ENCODE measurements at regions not wholly inside any gene's neighbourhood (a gene's known extent, or its start where the extent isn't known, plus 50 kb on each side); places are given as distances from the start of the nearest gene placed in this dataset.

GRCh38 chr13:55673910-55674309 is 1466.8 kb upstream of the PRR20A start:
- no peak overlapping the region for H3K4me3 ChIP-seq (ENCODE audit: control extremely low read depth in 1 of 5, extremely low read depth in 1 of 5, insufficient read depth in 1 of 5, low read depth in 2 of 5, low read length in 4 of 5)
- no peak overlapping the region for H3K9ac ChIP-seq (ENCODE audit: low read length)
- H3K9me3 ChIP-seq (ENCODE audit: control extremely low read depth in 1 of 3, control insufficient read depth in 2 of 3, insufficient read depth in 1 of 3, low read length in 2 of 3), result peaks cover 0 to 2% (median 0%) of the 10 kb centered on the region in 3 donors
- H3K4me2 ChIP-seq (replicated peaks; ENCODE audit: low read depth, low read length, poor library complexity, severe bottlenecking), result no peak overlapping the region
- WGBS (ENCODE audit: insufficient coverage), result 80% methylated on average over 1 of the region's 2 CpGs
- H3K79me2 ChIP-seq (ENCODE audit: control insufficient read depth, insufficient read depth, low read length), result no peaks in the 10 kb centered on the region
- H4K20me1 ChIP-seq (ENCODE audit: control insufficient read depth, insufficient read depth, low read length, poor library complexity, severe bottlenecking), result no peaks in the 10 kb centered on the region
- Mint-ChIP-seq H3K27ac (no peak overlapping the region), H3K9me3 (ENCODE audit: insufficient read depth) (peaks cover 7% of the 10 kb centered on the region), H3K4me1 (no peaks in the 10 kb centered on the region), H3K27me3 (no peaks in the 10 kb centered on the region), H3K4me3 (no peak overlapping the region)
- no peak overlapping the region for H2AFZ ChIP-seq (ENCODE audit: insufficient read depth, low read depth, low read length, poor library complexity, severe bottlenecking)
- DNase-seq (no peak), ATAC-seq (ENCODE audit: low read depth) (no peak)
- ChIA-PET CTCF (no interaction called here), POLR2A (no interaction called here)
- H3K27me3 ChIP-seq (replicated peaks in 1 of 4; ENCODE audit: control extremely low read depth in 1 of 4, control insufficient read depth in 3 of 4, insufficient read depth in 4 of 4, low read length in 3 of 4), result no peaks in the 10 kb centered on the region
- no peak overlapping the region for H3K27ac ChIP-seq (ENCODE audit: low read length in 2 of 2)
- H3K36me3 ChIP-seq (replicated peaks in 1 of 2; ENCODE audit: control extremely low read depth in 1 of 2, control insufficient read depth in 1 of 2, extremely low read depth in 1 of 2, insufficient read depth in 2 of 2, low read length in 1 of 2), result no peaks in the 10 kb centered on the region
- H3K4me1 ChIP-seq (ENCODE audit: control insufficient read depth in 2 of 2, insufficient read depth in 2 of 2, low read length in 2 of 2), result no peaks in the 10 kb centered on the region
- intact Hi-C loops (cut with micrococcal nuclease), result no loop called here
- TF ChIP-seq EZH2 (IDR thresholded peaks at IDR 0.05; ENCODE audit: borderline replicate concordance, insufficient read depth, low read depth, low read length, poor library complexity, severe bottlenecking), result no peak
- no peak for TF ChIP-seq CTCF (IDR thresholded peaks at IDR 0.05)

- CTCF ChIA-PET, result no interaction called here
- no peak overlapping the region for H3K27ac Mint-ChIP-seq
- no peaks in the 10 kb centered on the region for H3K4me1 Mint-ChIP-seq
- no peak overlapping the region for H3K27ac ChIP-seq (ENCODE audit: low read length in 2 of 2)
- no peaks in the 10 kb centered on the region for H4K20me1 ChIP-seq (ENCODE audit: control insufficient read depth, insufficient read depth, low read length, poor library complexity, severe bottlenecking)
- no peaks in the 10 kb centered on the region for H3K27me3 Mint-ChIP-seq
- peaks cover 0 to 6% (median 0%) of the 10 kb centered on the region in 3 donors for H3K9me3 ChIP-seq (ENCODE audit: control extremely low read depth in 1 of 3, control insufficient read depth in 2 of 3, insufficient read depth in 1 of 3, low read length in 2 of 3)
- intact Hi-C loops (cut with micrococcal nuclease), result no loop called here
- no peak overlapping the region for H3K4me3 Mint-ChIP-seq
- H3K4me3 ChIP-seq (ENCODE audit: control extremely low read depth in 1 of 5, extremely low read depth in 1 of 5, insufficient read depth in 1 of 5, low read depth in 2 of 5, low read length in 4 of 5), result no peak overlapping the region
- H3K9me3 Mint-ChIP-seq (ENCODE audit: insufficient read depth), result peaks cover 3% of the 10 kb centered on the region
- no peaks in the 10 kb centered on the region for H3K4me1 ChIP-seq (ENCODE audit: control insufficient read depth in 2 of 2, insufficient read depth in 2 of 2, low read length in 2 of 2)
- POLR2A ChIA-PET, result no interaction called here
- TF ChIP-seq EZH2 (IDR thresholded peaks at IDR 0.05; ENCODE audit: borderline replicate concordance, insufficient read depth, low read depth, low read length, poor library complexity, severe bottlenecking) (no peak), CTCF (IDR thresholded peaks at IDR 0.05) (no peak)
- WGBS (ENCODE audit: insufficient coverage), result 85% methylated on average over 2 of the region's 3 CpGs
- H3K27me3 ChIP-seq (replicated peaks in 1 of 4; ENCODE audit: control extremely low read depth in 1 of 4, control insufficient read depth in 3 of 4, insufficient read depth in 4 of 4, low read length in 3 of 4), result no peaks in the 10 kb centered on the region
- ATAC-seq (ENCODE audit: low read depth) (no peak), DNase-seq (no peak)
- H3K9ac ChIP-seq (ENCODE audit: low read length), result no peak overlapping the region
- no peak overlapping the region for H2AFZ ChIP-seq (ENCODE audit: insufficient read depth, low read depth, low read length, poor library complexity, severe bottlenecking)
- no peaks in the 10 kb centered on the region for H3K79me2 ChIP-seq (ENCODE audit: control insufficient read depth, insufficient read depth, low read length)
- H3K4me2 ChIP-seq (replicated peaks; ENCODE audit: low read depth, low read length, poor library complexity, severe bottlenecking), result no peak overlapping the region
- H3K36me3 ChIP-seq (replicated peaks in 1 of 2; ENCODE audit: control extremely low read depth in 1 of 2, control insufficient read depth in 1 of 2, extremely low read depth in 1 of 2, insufficient read depth in 2 of 2, low read length in 1 of 2), result no peaks in the 10 kb centered on the region
These were observed 1457.9 kb upstream of the PRR20A start for GRCh38 chr13:55682776-55683175.

All from B cell (primary cell).